Stimulated activated CD8-positive, alpha-beta memory T cell treated with anti-CD3 and anti-CD28 coated beads, Interleukin-7, amount 100 ng/mL, for 4 hours (primary cell): ENCODE measurements at regions not wholly inside any gene's neighbourhood (a gene's known extent, or its start where the extent isn't known, plus 50 kb on each side); places are given as distances from the start of the nearest gene placed in this dataset.
"Not testable (repeated sequence)": the region's sequence is repeated elsewhere in the genome, so short reads cannot be mapped to it uniquely, and the experiment has no call there.

Experiments
- DNase-seq, 2 donors: peaks; one replicate each; pipeline ENCODE4 v3.0.0-alpha.2; 2020; ENCODE audit warnings: low read depth in 2 of 2

DNA sequence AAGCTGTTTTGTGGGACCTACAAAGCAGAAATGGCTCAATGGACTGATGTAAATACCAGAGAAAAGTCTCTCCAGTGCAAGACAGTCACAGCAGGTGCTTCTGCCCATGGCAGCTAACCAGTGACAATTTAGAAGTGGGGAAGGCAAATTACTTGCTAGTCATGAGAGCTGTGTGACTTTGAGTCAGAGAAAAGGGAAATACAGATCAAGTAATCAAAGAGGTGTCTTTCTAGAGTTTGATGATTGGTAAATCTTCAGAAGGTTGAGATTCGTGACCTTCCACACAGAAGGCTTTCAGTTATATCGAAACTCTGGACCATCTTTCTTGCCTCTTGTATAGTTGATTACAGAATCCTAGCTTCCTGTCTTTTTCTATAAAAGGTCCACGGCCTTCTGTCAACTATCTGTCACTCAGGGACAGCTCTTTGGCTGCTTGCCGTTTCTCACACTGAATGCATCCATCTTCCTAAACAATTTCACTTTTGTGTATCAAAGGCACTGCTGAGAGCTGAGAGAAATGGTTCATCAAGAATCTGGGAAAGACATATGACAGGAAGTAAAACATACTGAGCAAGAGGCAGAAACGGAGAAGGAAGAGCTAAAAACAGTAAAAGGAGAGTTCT is 993.9 kb upstream of the ACO1 start:
- no peak for DNase-seq

DNA sequence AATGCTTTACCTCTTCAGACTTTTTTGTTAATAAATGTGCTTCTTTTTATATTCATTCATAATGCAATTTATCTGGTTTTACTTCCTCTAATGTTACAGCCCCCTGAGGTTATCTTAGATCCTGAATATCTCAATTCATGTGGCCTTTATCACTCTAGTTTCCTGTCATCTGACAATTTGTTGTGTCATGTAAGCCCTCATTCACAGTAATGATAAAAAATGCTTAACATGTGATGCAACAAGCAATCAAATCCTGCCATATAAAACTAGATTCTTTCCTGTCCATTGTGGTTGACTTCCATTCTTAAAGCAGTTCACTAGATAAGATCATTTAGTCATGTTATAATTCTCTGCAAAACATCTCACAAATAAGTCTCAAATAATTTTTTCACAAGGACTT is 991.2 kb upstream of the ACO1 start:
- DNase-seq, result no peak

DNA sequence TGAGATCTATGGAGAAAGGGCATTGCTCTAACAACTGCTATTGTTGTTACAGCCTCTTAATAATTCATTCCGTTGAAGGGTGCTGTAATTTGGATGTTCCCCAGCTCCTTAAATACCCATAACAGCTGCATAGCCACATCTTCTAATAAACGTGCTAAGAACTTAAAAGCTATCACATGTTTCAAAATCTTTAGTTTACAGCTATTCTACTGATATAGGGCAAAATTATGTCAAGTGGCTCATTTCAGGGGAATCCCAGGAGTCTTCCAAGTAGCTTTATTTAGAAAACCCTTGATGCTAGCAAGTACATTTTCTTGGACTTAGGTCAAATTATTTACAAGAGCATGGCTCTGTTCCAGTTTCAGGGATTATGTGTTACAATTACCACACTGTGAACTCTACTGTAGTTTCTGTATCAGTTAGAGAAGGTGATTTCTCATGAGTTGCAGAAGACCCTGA is 990.4 kb upstream of the ACO1 start:
- no peak for DNase-seq

DNA sequence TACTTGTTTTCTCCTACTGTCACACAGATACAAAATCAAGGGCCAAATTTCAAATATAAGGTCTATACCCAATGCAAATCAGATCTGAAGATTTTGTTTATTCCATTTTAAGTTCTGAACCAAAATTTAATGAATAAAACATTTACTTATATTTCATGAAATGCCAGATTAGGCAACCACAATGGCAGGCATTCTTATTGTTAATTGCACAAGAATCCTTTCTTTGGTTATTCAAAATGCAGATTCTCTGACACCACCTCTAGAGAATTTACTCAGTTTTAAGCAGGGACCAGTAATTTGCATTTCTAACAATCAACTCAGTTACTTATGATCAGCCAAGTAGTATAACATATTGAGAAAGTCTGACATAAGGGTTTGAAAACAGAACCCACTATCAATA is 972.4 kb upstream of the ACO1 start:
- DNase-seq, result no peak

DNA sequence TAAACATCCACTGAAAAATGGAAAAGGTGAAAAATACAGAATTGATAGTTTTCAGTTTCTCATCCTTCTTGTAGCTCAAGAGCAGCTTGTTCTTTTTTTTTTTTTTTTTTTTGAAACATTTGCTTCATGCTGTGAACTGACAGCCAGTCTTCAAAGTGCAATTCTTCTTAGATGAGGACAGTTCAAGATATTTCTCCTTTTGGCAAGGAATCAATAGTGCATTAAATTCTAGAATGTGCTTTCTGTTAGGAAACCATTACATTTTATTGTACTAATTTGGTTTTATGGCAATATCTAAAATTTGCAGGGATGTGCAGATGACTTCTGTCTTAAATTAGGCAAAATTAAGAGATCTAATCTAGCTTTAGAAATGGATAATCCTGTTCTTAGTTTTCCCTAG is 969.3 kb upstream of the ACO1 start:
- DNase-seq, result no peak

DNA sequence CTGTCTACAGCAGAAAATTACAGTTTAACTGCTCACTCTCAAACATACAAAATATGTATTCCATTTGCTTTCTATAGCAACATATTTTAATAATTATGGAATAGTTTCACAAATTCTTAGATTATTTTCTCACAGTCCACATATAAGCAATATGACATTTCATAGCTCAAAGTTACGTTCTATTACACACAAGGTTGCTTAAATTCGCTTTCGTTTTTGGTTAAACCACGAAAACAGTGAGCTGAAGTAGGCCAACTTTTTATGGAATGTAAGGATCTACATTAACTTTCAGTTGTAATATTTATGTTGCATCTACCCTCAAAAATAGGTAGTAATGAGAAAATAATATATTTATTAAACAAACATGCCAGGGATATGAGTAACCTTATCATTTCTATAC is 966.0 kb upstream of the ACO1 start:
- DNase-seq, result no peak

DNA sequence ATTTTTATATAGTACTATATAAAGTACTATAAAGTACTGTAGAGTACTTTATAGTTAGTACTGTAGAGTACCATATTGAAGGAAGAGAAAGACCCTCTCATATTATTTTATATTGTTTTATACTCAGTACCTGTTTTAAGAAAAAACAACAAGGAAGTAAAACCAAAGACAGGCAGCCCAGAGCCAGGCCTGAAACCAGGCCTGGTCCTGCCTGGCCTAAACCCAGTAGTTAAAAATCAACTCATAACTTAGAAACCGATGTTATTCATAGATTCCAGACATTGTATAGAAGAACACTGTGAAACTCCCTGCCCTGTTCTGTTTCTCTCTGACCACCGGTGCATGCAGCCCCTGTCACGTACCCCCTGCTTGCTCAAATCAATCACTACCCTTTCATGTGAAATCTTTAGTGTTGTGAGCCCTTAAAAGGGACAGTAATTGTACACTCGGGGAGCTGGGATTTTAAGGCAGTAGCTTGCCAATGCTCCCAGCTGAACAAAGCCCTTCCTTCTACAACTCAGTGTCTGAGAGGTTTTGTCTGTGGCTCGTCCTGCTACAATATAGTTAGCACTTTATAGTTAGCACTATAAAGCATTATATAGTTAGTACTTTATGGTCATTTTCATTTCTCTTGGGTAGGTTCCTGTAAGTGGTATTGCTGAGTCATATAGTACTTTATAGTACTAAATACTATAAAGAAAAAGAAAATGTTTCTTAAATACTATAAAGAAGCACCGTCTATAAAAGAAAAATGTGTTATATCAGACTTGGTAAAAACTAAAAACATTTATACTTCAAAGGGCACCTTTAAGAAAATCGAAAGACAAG is 940.6 kb upstream of the ACO1 start:
- not testable (repeated sequence) for DNase-seq

DNA sequence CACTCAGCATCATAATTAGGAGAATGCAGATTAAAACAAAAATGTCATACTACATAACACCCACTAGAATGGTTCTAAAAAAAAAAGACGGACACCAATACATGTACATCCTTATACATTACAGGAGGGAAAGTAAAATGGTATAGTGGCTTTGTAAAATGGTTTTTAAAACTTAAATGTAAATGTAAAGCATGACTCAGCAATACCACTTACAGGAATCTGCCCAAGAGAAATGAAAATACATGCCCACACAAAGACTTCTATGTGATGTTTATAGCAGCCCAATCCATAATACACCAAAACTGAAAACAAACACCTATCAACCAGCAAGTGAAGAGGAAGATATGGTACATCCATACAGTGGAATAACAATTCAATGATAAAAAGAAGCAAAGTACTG is 939.1 kb upstream of the ACO1 start:
- DNase-seq, result no peak

DNA sequence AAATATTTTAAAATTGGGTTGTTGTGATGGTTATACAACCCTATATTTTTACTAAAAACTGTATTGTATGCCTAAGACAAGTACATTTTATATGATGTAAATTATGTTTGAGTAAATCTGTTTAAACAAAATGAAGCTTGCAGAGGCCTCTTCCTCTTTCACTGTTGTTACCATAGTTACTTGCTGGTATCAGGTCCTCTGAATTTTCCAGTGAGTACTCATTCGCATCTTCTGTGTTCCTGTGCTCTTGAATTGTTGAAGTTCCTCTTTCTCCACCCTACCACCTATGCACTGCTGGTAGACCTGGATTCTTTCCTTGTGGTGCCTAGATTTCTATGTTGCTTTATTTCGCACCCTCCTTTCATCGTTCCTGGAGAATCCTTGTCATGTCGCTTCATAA is 938.5 kb upstream of the ACO1 start:
- DNase-seq, result no peak

DNA sequence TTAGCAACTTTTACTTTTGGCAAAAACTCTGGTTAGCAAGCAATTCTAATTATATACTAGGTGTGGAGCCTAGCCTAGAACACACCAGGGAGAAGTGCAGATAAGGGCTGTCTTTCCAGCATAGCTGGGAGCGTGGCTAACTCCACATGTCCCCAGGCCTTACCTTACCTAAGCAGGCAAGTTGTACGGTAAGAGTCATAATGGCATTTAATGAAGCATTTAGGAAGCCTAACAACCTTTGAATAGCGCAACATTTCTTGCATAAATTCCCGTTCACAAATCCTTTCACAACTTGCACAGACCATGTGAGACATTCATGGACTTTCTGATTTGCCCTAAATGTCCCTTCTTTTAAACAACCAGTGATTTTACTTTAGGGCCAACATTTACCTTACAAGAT is 917.4 kb upstream of the ACO1 start:
- DNase-seq, result no peak

DNA sequence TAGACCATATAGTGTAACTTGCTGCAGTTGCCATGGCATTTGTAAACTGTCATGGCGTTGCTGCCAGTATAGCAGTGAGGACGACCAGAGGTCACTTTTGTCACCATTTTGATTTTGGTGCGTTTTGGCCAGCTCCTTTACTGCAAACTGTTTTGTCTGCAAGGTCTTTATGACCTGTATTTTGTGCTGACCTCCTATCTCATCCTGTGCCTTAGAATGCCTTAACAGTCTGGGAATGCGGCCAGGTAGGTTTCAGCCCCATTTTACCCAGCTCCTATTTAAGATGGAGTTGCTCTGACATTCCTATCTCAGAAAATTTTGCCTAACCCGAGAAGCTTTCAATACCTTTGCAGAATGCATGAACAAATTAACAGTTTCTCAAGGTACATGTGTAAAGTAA is 914.4 kb upstream of the ACO1 start:
- DNase-seq, result no peak

DNA sequence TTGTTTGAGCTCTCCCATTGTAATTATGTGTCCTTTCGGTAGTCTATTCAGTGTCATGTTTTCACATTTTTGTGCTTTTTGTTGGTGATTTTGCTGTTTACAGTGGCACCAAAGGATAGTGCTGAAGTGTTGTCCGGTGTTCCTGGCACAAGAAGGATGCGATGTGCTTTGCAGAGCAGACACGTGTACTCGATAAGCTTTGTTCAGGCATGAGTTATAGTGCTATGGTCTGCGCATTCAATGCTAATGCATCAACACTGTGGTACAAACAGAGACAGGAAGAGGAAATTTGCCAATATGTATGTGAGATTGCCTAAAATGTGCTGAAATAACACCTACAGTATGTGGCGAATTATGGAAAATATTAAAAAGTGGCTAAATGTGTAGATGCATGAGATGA is 913.4 kb upstream of the ACO1 start:
- no peak for DNase-seq

DNA sequence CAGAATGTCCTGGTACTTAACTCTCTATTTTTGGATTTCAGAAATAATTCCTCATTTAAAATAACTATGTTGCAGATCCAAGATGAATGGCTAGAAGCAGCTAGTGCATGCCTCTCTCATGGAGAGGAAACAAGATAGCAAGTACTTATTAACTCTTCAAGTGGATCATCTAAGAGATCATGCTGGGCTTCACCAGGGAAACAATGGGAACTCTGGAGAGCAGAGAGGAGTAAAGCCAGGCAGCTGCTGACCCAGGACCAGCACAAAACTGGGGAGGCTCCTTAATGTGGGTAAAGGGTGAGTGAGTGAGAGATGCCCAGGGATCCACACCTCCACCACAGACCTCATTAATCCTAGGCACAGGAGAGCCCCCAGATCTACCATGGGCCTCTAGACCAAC is 897.8 kb upstream of the ACO1 start:
- no peak for DNase-seq

DNA sequence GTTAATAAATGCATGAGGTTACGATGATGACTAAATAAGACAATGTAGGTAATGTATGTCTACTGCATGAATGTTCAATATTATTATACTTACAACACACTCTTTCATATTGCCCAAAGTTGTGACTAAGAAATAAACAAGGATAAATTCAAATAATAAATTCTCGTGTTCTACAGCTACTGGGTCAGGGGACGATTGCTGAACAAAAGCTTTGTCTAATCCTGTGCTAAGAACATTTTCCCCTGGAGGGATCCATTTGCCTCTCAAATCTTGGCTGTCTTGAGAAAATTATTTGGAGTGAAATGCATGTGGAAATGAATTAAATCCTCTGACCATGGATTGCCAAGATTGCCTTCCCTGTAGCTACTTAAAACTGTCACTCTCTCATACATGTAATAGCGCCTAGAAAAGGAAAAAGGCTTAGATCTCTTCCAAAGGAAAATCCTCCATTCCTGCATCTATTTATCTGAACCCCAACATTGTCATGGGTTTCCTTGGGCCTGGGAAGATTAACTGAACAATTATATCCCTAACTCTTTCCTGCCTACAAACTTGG is 893.8 kb upstream of the ACO1 start:
- no peak for DNase-seq

DNA sequence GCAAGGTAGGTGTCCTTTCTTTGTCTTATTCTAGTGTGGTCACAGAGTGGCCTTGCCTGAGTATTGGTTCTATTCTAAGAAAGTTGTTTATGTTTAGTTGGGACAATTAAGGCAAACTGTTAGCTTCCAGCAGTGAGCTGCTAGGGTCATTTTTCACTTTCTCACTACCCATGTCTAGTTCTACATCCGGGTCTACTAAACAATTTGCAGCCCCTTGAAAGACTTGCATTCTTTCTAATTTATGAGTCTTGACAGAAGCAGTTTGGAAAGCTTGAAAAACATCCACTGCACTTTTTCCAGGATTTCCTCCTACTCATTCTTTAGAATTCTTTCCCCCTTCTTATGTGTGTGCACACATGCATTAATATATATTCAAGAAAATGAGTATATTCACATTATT is 892.2 kb upstream of the ACO1 start:
- no peak for DNase-seq

DNA sequence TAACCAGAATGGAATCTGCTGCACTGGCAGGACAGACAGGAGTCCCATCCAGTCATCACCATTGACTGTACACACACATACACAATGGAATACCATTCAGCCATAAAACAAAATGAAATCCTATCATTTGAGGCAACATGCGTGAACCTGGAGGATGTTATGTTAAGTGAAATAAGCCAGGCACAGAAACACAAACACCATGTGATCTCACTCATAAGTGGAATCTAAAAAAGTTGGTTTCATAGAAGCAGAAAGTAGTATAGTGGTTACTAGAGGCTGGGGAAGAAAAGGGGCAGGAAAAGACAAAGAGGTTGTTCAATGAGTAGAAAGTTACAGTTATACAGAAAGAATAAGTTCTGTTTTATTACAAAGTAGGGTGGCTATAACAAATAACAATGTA is 884.0 kb upstream of the ACO1 start:
- no peak for DNase-seq

DNA sequence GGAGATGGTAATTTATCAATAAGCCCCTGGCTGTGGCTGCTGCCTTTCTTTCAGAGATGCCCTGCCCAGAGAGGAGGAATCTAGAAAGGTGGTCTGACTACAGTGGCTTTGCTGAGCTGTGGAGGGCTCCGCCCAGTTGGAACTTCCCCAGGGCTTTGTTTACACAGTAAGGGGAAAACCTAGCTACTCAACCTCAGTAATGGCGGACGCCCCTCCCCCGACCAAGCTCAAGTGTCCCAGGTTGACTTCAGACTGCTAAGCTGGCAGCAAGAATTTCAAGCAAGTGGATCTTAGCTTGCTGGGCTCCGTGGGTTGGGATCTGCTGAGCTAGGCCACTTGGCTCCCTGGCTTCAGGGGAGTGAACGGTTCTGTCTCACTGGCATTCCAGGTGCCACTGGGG is 865.4 kb upstream of the ACO1 start:
- no peak for DNase-seq

DNA sequence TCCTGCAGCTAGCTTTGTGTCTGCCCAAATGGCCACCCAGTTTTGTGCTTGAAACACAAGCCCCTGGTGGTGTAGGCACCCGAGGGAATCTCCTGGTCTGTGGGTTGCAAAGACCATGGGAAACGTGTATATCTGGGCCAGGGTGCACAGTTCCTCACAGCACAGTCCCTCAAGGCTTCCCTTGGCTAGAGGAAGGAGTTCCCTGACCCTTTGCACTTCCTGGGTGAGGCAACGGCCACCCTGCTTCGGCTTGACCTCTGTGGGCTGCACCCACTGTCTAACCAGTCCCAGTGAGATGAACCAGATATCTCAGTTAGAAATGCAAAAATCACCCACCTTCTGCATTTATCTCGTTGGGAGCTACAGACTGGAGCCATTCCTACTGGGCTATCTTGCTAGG is 865.0 kb upstream of the ACO1 start:
- no peak for DNase-seq

DNA sequence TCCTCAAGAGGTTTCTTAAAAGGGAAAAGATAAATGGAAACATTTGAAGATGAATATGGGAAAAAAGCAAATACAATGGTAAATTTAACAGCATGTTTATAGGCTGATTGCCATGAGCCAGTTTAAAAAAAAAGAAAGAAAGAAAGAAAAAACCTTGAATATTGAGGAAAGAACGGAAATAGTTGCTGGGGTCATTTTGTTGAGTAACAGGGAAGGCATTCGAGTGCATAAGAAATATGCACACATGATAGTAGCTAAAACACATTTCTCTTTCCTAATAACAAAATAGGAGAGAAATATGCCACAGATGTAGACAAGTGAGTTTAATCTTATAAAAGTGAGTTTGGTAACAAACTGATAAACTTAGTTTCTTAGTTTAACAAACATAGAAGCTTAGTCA is 864.6 kb upstream of the ACO1 start:
- DNase-seq, result no peak

DNA sequence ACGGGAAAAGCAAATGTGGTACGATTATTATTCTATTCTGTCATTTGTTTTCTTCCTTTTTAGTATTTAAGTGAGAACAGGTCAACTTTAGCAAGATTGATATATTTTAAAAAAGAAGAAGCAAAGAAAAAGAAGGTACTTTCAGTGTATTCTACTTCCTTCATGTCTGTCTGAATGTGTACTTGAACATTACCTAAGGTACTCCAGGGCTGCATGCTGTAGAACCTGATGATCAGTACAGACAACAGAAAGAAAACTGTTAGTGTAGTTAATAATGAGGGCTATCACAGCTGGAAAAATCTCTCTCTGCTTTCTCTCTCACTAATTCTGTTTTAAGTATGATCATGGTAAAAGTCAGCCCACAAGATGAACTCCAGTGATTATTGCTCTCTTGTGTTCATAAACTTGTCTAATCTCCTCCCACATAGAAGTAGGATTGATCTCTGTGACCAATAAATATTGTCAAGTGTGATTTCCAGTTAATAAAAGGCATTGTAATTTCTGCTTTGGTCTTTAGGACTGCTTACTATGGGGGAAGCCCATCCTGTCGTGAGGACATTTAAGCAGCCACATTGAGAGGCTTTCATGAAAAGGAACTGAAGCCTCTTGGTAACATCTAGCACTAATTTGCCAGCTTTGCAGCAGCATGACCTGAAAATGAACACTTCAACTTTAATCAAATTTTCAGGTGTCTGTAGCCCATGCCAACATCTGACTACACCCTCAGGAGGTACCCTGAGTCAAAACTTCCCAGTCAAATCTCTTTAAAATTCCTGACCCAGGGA is 864.0 kb upstream of the ACO1 start:
- no peak for DNase-seq

DNA sequence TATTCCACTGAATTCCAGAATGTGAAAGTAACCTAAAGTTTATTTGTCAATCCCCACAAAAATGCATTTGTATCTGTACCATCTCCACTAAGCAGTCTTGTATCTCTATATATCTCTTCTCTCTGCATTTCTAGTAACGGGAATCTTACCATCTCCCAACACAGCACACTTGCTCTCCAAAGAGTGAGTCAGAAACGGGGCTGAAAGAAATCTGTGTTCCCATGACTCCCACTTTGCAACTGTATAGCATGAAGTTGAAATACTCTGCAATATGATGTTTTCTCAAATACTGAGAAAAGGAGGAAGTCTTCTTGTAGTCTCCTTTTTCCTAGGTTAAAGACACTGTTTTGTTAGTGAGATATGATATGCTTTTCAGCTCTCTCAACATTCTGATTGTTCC is 848.8 kb upstream of the ACO1 start:
- DNase-seq, result no peak

DNA sequence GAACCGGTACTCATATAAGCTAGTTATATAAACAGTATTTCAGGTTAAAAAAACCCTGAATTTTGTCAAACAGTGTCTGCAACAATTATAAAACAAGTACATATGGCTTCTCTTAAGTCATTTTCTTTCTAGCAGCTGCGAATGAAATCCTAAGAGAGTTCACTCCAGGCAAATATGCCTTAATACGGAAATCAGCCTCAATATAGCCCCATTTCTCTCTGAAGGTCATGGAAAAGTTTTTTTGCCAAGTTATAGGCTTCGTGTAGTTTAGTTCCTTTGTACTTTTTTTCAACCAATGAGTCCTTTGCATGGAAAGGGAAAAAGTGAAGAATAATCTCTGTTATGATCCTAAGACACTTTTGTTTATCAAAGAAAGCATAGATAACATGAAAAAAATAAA is 848.0 kb upstream of the ACO1 start:
- no peak for DNase-seq
